Loucy (cell line): ENCODE measurements at regions not wholly inside any gene's neighbourhood (a gene's known extent, or its start where the extent isn't known, plus 50 kb on each side); places are given as distances from the start of the nearest gene placed in this dataset.

Experiments
- CTCF ChIP-seq: fragments of 200-600 bp; sonication (generic); conservative IDR thresholded peaks from 2 replicates; pipeline ENCODE4 v1.5.1; 2014; ENCODE audit warnings: mild to moderate bottlenecking, antibody characterized with exemption, low read length
- EZH2phosphoT487 ChIP-seq: fragments of 200-600 bp; IDR thresholded peaks from 2 replicates; pipeline ENCODE4 v1.6.1; 2018; ENCODE audit warnings: antibody characterized with exemption, mild to moderate bottlenecking, moderate library complexity, borderline replicate concordance

GRCh38 chr6:106897580-106897979 is 76.9 kb downstream of the CD24 start:
- TF ChIP-seq CTCF (no peak), EZH2phosphoT487 (no peak)
